BLaER1 treated with 17β-estradiol and CSF1 and Interleukin-3, amounts not matched to agents 10 nM and 100 nM (cell line): ENCODE measurements at regions not wholly inside any gene's neighbourhood (a gene's known extent, or its start where the extent isn't known, plus 50 kb on each side); places are given as distances from the start of the nearest gene placed in this dataset.

Experiments
- H3K27ac ChIP-seq, 11 experiments: shearing (Covaris generic); formaldehyde crosslinking; 2 replicates each; pipeline ENCODE4 v1.8.1; 2022
- H3K27me3 ChIP-seq, 11 experiments: shearing (Covaris generic); formaldehyde crosslinking; 2 replicates each; pipeline ENCODE4 v1.8.1; 2022
- H3K36me3 ChIP-seq, 11 experiments: shearing (Covaris generic); formaldehyde crosslinking; 2 replicates each; pipeline ENCODE4 v1.8.1; 2022
- H3K4me1 ChIP-seq, 10 experiments: shearing (Covaris generic); formaldehyde crosslinking; 2 replicates each; pipeline ENCODE4 v1.8.1; 2022
- H3K4me2 ChIP-seq, 11 experiments: shearing (Covaris generic); formaldehyde crosslinking; 2 replicates each; pipeline ENCODE4 v1.8.1; 2022
- H3K4me3 ChIP-seq, 10 experiments: shearing (Covaris generic); formaldehyde crosslinking; 2 replicates each; pipeline ENCODE4 v1.8.1; 2022
- H3K9ac ChIP-seq, 11 experiments: shearing (Covaris generic); formaldehyde crosslinking; 2 replicates each; pipeline ENCODE4 v1.8.1; 2022
- H3K9me3 ChIP-seq, 11 experiments: shearing (Covaris generic); formaldehyde crosslinking; replicated peaks in 1 of 11; 2 replicates each; pipeline ENCODE4 v1.8.1; 2022
- H4K20me1 ChIP-seq, 11 experiments: shearing (Covaris generic); formaldehyde crosslinking; 2 replicates each; pipeline ENCODE4 v1.8.1; 2022
- Cebpa-rat ChIP-seq, 11 experiments: shearing (Covaris generic); IDR thresholded peaks; 2 replicates each; pipeline ENCODE4 v1.8.1; 2022

DNA sequence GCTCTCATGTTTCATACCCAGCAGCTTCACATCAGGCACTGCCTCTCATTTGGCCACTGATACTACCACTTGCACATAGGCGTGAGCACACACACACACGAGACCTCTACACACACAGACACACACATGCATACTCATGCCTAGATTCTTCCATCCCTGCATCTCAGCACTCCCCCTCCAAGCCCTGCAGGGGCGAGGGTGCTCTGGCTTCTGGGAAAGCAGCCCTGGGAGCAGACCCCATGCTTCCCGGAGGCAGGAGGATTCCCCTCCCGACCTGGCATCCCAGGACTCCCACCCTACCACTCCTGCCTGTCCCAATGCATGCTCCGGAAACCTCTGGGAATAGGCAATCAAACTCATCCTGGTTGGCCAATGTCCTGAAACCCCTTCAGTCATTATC is 89.1 kb upstream of the SMNDC1 start:
- Histone ChIP-seq H3K4me2 (peak overlapping the region in 2 of 11 experiments; percentile 67 to 82; a peak in 2 of 22 replicates), H3K9ac (no peak overlapping the region), H3K36me3 (no peaks in the 10 kb centered on the region), H3K9me3 (no peaks in the 10 kb centered on the region), H3K27ac (no peak overlapping the region), H3K27me3 (no peaks in the 10 kb centered on the region), H3K4me1 (peaks cover 8 to 52% (median 23%) of the 10 kb centered on the region in 10 experiments), H4K20me1 (no peaks in the 10 kb centered on the region), H3K4me3 (no peak overlapping the region)
- no peak for TF ChIP-seq Cebpa-rat (IDR thresholded peaks at IDR 0.05)

DNA sequence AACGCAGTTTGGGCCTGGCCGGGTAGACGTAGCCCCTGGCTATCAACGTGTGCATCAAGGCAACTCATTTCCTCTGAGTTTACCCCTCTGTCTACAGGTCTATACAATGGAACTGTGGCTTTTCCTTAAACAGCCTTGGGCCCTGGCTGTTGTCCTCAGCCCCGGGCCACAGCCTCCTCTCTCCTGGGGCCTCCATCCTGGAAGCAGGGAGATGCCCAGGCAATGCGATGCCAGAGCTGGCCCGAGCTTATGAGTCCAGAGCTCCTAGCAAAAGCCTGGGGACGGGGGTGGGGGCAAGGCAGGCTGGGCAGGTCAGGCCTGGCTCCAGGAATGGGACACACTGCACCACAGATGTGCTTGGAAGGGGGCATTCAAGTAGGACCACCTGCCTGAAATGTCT is 89.6 kb upstream of the SMNDC1 start:
- Histone ChIP-seq H3K27ac (no peak overlapping the region), H3K27me3 (no peaks in the 10 kb centered on the region), H3K9me3 (no peaks in the 10 kb centered on the region), H3K36me3 (no peaks in the 10 kb centered on the region), H3K4me1 (peaks cover 4 to 52% (median 21%) of the 10 kb centered on the region in 10 experiments), H3K9ac (no peak overlapping the region), H4K20me1 (no peaks in the 10 kb centered on the region), H3K4me3 (no peak overlapping the region), H3K4me2 (no peak overlapping the region)
- no peak for TF ChIP-seq Cebpa-rat (IDR thresholded peaks at IDR 0.05)

DNA sequence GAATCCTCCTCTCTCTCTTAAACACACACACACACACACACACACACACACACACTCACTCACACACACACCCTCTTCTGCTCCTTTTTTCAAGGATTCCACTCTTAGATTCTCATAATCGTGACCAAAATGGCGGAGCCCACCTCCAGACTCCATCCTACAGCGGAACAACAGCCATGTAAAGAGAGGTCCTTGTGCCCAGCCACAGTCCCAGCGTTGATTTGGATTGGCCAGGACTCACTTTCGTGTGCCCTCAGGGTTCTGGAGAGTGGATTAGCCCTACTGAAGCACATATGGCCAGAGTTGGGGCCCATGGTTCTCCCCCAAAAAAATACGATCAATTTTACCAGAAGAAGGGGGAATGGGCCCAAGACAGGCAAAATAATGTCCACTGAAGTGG is 90.2 kb upstream of the SMNDC1 start:
- no peak overlapping the region for H3K4me2 ChIP-seq
- no peak overlapping the region for H3K9ac ChIP-seq
- H3K4me1 ChIP-seq, result peaks cover 0 to 52% (median 18%) of the 10 kb centered on the region in 10 experiments; a peak in 13 of 20 replicates
- no peak for TF ChIP-seq Cebpa-rat (IDR thresholded peaks at IDR 0.05)
- H3K36me3 ChIP-seq, result no peaks in the 10 kb centered on the region
- no peak overlapping the region for H3K27ac ChIP-seq
- no peaks in the 10 kb centered on the region for H3K9me3 ChIP-seq
- no peaks in the 10 kb centered on the region for H4K20me1 ChIP-seq
- no peaks in the 10 kb centered on the region for H3K27me3 ChIP-seq
- no peak overlapping the region for H3K4me3 ChIP-seq

DNA sequence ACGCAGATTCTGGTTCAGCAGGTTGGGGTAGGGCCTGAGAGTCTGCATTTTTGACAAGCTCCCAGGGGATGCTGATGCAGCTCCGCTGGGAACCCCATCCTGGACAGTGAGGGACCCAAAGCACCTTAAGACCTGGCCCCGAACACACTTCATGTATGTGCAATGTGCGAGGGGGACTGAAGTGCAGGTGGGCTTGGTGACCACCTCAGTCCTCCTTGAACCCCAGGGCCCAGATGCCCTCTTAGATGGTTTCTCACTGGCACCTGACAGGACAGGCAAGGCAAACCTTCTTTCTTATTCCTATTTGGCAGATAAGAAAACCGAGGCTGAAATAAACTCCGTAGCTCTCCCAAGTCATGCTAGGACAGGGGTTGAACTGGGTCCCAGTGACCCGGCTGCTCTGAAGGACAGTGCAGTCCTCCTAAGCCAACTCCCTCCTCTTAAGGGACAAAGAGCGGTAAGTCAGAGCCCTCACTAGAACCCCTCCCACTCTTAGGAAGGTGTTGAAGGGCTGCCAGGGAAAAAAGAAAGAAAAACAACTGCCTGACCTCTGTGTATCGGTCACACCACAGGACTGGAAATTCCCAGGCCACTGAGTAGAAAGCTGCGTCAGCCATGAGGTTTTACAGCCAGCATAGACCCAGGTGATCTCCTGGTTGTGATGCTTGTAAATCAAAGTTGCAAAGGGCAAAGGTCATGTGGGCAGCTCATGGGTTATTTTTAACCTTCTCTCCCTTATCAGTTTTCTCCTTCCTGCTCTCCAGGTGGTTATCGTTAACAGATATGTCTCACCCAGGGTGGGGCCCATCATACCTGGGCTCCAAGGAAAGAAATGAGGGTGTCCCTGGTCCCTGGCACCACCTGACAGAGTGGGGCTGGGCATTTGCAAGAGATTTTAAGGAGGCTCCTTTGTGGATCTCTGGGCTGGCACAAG is 90.9 kb upstream of the SMNDC1 start:
- Histone ChIP-seq H3K4me3 (no peak overlapping the region), H3K9ac (no peak overlapping the region), H4K20me1 (no peaks in the 10 kb centered on the region), H3K4me2 (no peak overlapping the region; a peak in 2 of 22 replicates), H3K9me3 (no peaks in the 10 kb centered on the region), H3K4me1 (peaks cover 0 to 54% (median 18%) of the 10 kb centered on the region in 10 experiments; a peak in 13 of 20 replicates), H3K27ac (no peak overlapping the region), H3K27me3 (no peaks in the 10 kb centered on the region), H3K36me3 (no peaks in the 10 kb centered on the region)
- TF ChIP-seq Cebpa-rat (IDR thresholded peaks at IDR 0.05), result no peak

DNA sequence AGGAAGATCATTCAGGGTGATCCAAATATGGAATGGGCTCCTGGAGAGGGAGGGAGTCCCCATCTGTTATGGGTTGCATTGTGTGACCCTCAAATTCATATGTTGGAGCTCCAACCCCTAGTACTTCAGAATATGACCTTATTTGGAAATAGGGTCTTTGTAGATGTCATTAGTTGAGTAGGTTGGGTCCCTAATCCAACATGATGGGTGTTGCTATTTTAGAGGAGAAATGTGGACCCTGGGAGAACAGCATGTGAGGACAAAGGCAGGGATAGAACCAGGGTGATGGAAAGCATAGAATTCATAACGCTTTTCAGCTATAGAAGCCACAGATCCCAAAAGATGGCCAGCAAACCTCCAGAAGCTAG is 91.5 kb upstream of the SMNDC1 start:
- H3K4me3 ChIP-seq, result no peak overlapping the region
- H3K4me1 ChIP-seq, result peaks cover 0 to 54% (median 19%) of the 10 kb centered on the region in 10 experiments; a peak in 15 of 20 replicates
- H3K27ac ChIP-seq, result no peak overlapping the region
- no peaks in the 10 kb centered on the region for H3K9me3 ChIP-seq
- no peaks in the 10 kb centered on the region for H3K27me3 ChIP-seq
- no peaks in the 10 kb centered on the region for H3K36me3 ChIP-seq
- no peaks in the 10 kb centered on the region for H4K20me1 ChIP-seq
- no peak overlapping the region for H3K9ac ChIP-seq
- no peak overlapping the region for H3K4me2 ChIP-seq
- no peak for TF ChIP-seq Cebpa-rat (IDR thresholded peaks at IDR 0.05)

DNA sequence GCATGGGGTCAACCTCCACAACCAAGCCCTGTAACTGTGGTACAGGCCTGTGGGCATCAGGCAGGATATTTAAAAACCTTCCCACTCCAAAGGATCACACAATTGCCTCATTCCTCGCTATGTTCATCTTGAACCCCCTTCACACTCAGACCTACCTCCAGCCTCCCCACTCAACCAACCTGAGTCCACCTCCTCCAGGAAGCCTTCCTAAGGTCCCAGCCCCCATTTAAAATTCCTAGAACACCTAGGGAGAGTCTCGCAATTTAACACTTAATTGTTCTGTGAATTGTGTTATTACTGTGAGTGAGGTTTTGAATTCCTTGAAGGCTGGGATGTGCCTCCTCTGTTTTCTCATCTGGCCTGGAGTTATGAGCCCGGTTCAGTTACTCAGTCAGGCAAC is 93.1 kb upstream of the SMNDC1 start:
- Histone ChIP-seq H3K4me1 (peaks cover 0 to 48% (median 19%) of the 10 kb centered on the region in 10 experiments; a peak in 15 of 20 replicates), H3K36me3 (no peaks in the 10 kb centered on the region), H3K4me2 (peak overlapping the region in 3 of 11 experiments; percentile 46 to 72 (median 68); a peak in 5 of 22 replicates), H4K20me1 (no peaks in the 10 kb centered on the region), H3K27me3 (no peaks in the 10 kb centered on the region), H3K9ac (no peak overlapping the region; a peak in 1 of 22 replicates), H3K9me3 (no peaks in the 10 kb centered on the region), H3K4me3 (no peak overlapping the region), H3K27ac (peak overlapping the region in 3 of 11 experiments; percentile 51 to 73 (median 64); a peak in 5 of 22 replicates)
- no peak for TF ChIP-seq Cebpa-rat (IDR thresholded peaks at IDR 0.05)

DNA sequence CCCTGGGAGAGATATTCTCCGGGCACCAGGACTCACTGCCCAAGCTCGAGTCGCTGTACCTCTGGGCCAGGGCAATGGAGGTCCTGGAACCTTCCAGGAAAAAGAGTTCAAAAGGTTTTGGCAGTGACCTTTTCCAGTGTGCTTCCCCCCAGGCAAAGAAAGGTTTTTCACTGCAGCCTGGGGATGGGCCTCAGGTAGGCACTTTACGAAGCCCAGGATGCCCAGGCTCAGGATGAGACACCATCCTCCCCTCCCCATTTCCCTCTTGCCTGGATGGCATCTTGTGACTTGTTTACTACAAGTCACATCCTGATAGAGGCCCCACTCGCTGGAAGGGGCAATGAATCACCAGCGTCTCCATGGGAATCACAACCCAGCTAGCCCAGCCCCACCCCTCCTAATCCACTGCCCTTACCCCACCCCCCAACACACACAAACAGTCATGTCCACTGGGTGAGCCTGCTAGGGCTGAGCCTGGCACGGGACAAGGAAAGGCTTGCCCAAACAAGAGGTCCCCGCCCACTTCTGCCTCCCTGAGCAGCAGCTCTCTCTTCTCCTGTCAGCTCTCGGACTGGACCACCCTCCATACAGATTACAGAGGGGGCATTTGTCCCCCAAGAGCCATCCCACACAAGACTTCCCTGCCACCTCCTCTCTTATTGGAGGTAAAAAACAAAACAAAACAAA is 93.8 kb upstream of the SMNDC1 start:
- H3K27ac ChIP-seq, result peak overlapping the region in 4 of 11 experiments; percentile 16 to 73 (median 64); a peak in 7 of 22 replicates
- no peak overlapping the region; a peak in 2 of 22 replicates for H3K9ac ChIP-seq
- no peaks in the 10 kb centered on the region for H3K9me3 ChIP-seq
- H3K4me2 ChIP-seq, result peak overlapping the region in 5 of 11 experiments; percentile 20 to 72 (median 55); a peak in 9 of 22 replicates
- no peak overlapping the region for H3K4me3 ChIP-seq
- TF ChIP-seq Cebpa-rat (IDR thresholded peaks at IDR 0.05), result no peak
- H3K27me3 ChIP-seq, result no peaks in the 10 kb centered on the region
- H4K20me1 ChIP-seq, result no peaks in the 10 kb centered on the region
- no peaks in the 10 kb centered on the region for H3K36me3 ChIP-seq
- peaks cover 0 to 41% (median 15%) of the 10 kb centered on the region in 10 experiments; a peak in 13 of 20 replicates for H3K4me1 ChIP-seq

DNA sequence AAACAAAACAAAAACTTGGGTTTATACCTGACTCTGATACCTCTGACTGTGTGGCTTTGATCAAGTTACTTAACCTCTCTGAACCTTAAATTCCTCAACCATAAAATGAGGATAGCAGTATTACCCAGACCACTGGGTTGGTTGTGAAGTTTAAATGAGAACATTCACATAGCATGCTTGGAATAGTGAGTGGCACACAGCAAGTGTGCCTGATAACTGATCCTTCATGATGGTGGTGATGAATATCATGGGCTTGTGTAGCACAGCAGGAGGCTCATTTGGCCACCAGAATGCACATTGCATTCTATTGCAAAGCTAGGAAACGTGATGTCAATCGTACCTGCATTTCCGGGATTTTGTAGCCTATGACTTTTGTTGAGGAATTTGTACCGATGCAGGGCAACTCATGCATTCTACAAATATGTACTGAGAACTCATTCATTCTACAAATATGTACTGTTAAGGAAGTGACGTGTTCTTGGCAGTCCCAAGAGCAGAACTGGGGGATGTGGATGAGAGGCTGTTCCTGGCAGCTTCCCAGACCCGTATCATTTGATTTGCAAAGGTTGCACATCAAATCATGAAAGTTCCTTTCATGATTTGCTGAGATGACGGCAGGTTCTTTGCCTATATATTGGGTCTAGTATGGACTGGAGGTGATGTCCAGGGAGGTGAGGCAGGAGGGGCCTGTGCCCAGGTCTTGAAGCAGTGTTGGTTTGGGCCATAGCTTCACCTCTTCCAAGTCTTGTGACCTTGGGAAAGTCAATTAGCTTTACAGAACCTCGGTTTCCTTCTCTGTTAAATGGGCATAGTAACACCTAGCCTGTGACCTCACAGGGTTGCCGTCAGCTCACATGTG is 94.6 kb upstream of the SMNDC1 start:
- H3K4me1 ChIP-seq, result peaks cover 0 to 42% (median 15%) of the 10 kb centered on the region in 10 experiments; a peak in 13 of 20 replicates
- no peak overlapping the region for H3K4me3 ChIP-seq

More for the DNA sequence above, 94.6 kb upstream of the SMNDC1 start:
- no peak for TF ChIP-seq Cebpa-rat (IDR thresholded peaks at IDR 0.05)
- Histone ChIP-seq H4K20me1 (no peaks in the 10 kb centered on the region), H3K27ac (peak overlapping the region in 3 of 11 experiments; percentile 53 to 73 (median 65); a peak in 6 of 22 replicates), H3K4me2 (peak overlapping the region in 5 of 11 experiments; percentile 20 to 72 (median 55); a peak in 8 of 22 replicates), H3K27me3 (no peaks in the 10 kb centered on the region), H3K9me3 (no peaks in the 10 kb centered on the region), H3K9ac (no peak overlapping the region; a peak in 2 of 22 replicates), H3K36me3 (no peaks in the 10 kb centered on the region)
